Amniotic stem cell (primary cell): ENCODE measurements at regions not wholly inside any gene's neighbourhood (a gene's known extent, or its start where the extent isn't known, plus 50 kb on each side); places are given as distances from the start of the nearest gene placed in this dataset.
A peak's percentile ranks its signal among the peaks of the same experiment; 100 is the strongest.
"Not testable (repeated sequence)": the region's sequence is repeated elsewhere in the genome, so short reads cannot be mapped to it uniquely, and the experiment has no call there.

ENCODE experiments used
- DNase-seq: peaks from one replicate; lab custom pipeline; 2025; lab: John Stamatoyannopoulos, UW

DNA sequence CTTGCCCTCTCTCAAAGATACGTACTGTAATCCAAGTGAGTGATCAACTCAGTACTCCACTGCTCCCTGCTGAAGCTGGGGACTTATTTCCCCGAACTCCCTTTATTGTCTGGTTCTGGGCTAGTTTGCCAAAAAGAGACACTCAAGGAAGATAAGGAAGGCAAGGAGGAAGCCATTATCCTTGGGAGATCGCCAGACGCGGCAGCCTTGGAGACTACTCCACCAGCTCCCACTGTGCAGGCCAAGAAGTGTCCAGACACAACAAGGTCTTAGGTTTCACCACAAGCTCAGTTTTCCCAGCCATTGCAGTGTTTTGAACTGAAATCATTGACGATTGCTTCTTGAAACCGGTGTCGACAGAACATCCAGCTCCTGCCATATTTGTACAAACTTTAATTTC lies 439.6 kb upstream of the UBE2E3 start:
- no peak for DNase-seq

DNA sequence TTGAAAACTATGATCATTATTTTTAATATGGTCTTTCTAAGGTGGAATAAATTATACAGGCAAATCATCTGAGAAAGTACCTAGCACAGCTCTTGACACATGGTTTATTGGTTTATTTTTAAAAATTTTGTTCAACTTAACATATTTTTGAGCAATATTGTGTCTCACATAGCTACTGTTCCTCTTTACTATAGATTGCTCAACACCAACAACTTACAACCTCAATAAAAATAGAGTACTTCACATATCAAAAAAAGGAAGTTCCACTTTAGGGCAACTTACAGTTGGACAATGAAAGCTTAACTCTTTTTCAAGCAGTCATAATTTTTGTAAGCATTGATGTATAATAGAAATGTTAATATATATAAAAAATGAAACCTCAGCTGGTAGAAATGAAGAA lies 440.9 kb upstream of the UBE2E3 start:
- no peak for DNase-seq

DNA sequence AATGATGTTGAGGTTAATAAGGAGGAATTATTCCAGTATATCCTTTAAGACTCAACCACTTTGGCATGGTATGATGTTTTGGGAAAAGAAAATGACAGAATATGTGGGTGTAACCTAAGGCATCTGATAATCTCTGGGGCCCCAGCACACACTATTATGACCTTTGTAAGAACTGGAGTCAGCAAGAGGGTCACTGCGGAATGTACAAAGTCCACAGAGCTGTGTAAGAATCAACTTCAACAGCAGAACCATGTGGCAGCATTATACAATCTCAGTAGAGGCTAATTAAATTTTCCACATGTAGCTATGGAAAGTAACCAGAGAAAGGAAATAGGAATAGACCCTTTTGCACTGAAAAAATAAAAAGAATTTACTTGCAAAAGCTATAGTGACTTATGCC lies 445.1 kb upstream of the UBE2E3 start:
- DNase-seq: no peak

DNA sequence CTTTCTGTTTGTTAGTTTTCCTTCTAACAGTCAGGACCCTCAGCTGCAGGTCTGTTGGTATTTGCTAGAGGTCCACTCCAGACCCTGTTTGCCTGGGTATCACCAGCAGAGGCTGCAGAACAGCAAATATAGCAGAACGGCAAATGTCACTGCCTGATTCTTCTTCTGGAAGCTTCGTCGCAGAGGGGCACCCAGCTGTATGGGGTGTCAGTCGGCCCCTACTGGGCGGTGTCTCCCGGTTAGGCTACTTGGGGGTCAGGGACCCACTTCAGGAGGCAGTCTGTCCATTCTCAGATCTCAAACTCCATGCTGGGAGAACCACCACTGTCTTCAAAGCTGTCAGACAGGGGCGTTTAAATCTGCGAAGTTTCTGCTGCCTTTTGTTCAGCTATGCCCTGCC lies 448.6 kb upstream of the UBE2E3 start:
- DNase-seq: not testable (repeated sequence)

DNA sequence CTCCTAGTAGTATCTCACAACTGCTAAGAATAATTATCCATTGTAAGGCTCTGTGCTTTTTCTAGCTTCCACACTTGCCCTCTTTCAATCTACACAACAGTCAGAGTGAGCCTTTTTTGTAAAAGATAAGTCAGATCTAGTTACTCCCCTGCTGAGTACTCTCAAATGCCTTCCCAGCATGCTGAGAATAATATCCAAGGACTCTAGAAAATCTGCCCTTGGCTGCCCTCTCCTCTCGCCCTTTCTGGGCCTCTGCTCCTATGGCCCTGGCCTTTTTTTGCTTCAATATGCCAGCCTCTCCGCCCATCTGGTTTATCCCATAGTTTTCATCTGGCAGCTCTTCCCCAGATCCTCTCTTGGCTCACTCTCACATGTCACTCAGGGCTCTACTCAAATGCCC lies 455.9 kb upstream of the UBE2E3 start:
- DNase-seq: no peak

DNA sequence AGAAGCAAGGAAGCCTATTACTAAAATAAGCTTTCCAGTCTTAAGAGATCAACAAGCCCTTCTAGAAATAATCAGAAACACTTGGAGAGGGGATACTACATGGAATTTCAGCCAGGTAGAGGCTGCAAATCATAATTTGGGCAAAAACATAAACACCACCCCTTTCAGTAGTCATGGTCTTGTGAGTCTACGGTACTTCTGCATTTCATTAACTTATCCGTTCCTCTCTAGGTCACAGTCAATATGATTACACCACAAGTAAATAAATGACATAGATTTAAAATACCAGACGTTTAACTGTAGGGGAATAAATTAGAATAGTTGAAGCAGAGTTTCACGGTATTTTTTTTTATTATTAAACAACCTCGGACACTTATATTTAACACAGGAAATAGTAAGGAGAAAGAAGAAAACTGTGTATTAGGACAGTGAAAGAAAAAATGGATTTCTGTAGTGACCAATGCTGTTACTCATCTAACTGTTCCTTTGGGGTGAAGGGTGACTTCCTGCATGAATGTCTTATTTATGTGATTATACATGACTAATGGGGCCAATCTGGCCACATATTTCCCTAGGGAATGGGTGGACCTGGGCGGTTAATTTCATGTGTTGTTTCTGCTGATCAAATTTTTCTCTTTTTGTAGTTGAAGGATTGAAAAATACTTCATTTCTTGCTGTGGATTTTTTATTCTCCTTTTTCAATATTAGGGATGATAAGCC lies 456.6 kb upstream of the UBE2E3 start:
- peak; percentile 45 for DNase-seq

DNA sequence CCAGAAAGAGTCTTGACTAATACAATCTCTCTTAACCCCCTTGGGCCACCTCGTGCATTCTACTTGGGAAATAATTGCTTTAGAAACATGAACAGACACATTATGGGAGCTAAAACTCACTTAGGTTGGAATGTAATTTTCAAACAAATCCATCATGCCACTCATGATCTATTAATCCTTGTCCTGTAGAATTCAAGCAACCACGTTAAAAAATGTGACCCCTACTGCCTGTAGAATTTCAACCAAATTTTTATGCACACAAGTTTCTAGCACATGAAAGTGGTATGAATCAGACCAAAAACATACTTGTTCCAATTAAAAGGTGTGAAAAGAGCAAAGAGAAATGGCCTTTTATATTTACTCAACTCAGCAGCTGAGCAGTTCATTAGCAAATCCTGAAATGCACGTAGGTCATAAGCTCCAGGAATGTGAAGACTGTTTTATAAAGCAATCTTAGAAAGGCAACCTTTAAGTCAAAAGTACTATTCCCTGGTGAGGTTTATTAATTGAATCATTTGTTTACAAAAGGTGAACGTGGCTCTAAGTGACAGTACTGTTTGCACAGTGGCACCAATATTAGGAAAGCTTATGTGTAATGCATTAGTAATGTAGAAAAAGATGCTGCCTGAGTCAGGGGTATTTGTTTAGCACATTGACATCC lies 459.4 kb upstream of the UBE2E3 start:
- DNase-seq: no peak

DNA sequence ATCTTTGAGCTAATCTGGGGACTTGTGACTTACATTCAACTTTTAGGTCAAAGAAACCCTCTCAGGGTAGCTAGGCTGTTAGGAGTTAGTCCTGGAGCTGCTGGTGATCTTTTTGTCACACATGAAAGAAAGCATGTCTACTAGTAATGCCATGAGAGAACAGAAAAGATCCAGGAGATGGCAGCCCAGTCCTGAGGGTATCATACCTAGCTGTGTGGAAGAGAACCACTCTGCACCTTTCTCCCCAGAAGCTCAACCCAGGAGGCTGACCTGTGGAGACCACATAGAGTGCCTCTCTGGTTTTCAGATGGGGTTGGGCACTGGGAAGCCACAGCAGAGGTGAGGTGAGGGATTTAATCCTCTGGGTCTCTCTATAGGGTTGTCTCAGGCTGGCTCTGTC lies 460.2 kb upstream of the UBE2E3 start:
- no peak for DNase-seq

DNA sequence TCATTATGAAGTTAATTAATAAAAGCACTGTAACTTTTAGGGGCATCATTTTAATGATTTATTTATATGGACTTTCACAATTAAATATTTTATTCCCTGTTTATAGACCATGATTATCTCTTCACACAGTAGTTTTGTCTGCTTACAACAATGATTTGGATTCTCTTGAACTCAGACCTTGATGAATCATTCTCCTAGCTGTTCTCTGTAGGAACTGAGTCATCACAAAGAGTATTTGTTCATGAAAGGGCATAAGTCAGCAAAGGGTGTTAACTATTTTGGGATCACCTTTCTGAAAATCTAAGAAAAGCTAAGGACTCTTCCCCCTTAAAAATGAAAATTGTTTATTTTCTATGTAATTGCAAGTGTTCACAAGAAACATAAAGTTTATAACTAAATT lies 461.1 kb upstream of the UBE2E3 start:
- no peak for DNase-seq

DNA sequence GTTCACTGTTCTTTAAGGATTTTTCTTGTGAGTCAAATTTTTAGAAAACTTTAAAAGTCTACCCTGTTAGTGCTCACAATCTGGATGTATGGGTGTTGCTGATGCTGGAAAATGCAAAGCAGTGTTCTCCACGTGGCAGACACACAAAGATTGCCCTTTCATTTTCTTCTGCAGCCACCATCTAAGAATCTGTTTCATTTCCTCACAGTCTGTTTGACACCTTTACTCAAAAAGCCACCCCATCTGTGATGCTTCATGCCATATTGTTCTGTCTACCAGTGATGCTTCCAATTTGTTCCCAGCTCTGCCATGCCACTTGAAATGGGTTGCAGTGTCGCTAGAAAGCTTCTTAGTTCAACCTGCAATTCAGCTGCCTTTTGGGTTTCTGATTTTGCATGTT lies 464.2 kb upstream of the UBE2E3 start:
- no peak for DNase-seq

DNA sequence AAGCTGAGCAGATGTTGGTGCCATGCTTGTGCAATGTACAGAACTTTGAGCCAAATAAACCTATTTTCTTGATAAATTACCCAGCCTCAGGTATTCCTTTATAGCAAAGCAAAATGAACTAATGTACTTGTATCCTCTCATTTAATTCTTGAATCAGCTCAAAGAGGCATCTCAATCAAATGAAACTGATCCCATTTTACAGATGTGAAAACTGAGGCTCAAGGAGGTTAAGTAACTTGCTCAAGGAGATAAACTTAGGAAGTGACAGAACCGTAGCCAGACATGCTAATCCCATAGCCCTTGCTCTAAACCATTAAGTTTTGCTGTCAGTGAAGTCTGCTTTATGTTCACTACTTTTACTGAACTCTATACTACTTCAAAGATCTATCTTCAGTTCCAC lies 467.0 kb upstream of the UBE2E3 start:
- DNase-seq: no peak

DNA sequence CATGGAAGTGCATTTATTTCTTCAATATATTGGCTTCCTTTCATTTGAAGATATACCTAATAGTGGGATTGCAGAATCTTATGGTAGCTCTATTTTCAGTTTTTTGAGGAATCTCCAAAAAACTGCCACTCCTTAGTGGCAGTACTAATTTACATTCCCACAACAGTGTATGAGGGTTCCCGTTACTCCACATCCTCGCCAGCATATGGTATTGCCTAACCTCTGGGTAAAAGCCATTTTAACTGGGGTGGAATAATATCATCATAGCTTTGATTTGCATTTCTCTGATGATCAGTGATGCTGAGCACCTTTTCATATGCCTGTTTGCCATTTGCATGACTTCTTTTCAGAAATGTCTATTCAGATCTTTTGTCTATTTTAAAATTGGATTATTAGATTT lies 471.9 kb upstream of the UBE2E3 start:
- no peak for DNase-seq

DNA sequence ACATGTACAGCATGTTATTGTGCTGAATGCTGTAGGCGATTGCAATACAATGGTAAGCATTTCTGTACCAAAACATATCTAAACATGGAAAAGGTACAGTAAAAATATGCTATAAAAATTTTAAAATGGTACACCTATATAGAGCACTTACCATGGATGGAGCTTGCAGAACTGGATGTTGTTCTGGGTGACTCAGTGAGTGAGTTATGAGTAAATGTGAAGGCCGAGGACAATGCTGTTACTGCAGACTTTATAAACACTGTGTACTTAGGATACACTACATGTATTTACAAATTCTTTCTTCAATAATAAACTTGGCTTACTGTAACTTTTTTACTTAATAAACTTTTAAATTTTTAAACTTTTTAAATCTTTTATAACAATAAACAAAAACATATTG lies 473.4 kb upstream of the UBE2E3 start:
- DNase-seq: no peak

DNA sequence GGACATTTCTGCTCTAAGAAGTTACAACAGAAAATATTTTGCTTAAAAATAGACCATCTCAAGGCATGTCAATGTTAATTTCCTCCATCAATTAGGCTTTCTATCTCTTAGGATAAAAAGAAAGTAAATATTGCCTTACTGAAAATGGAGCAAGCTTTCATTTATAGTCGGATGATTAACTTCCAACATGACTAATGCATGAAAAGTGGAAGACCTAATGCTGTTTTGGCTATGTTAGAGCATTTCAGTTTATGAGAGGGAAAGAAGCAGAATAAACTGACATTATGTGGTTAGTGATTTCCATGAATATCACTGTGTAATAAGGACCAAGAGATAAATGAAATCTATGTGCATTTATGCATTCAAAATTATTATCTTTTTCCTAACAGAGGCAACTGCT lies 475.2 kb upstream of the UBE2E3 start:
- DNase-seq: no peak

DNA sequence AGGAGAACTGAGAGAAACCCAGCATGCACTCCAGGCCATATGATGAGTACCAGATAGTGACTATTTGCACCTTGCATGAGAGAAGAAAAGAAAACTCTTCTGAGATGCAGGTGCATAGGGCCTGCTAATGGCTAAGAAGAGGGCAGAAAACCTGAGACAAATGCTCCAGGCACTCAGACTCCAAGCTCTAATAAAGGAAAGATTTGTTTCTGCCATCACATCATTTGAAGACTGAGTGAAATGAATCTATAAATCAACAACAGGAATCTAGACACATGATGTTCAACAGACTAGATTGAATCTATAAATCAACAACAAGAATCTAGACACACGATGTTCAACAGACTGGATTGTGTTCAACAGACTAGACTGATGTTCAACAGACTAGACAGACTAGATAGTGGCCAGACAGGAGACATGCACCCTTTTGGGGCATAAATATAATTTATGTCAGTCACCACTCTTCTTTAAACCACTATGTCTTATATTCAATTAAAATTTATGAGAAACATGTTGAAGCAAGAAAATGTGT lies 482.7 kb upstream of the UBE2E3 start:
- DNase-seq: no peak

DNA sequence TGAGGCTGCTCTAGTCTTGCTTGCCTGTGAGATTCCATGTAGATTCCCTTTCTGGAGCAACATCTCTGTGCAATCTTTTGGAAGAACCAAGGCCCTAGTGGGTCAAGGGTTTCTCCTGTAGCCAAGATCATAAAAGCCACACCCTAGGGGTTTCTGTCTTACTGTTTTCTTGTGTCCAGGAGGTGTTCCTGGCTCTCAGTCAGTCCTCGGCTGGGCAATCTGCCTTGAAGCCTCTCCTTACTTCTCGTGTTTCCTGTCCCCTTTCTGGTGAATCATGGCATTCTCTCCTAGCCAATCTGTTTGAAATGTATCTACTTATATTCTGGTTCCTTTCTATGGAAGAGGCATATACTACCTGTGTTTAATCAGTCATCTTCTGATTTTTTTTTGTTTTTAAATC lies 484.8 kb upstream of the UBE2E3 start:
- DNase-seq: no peak

DNA sequence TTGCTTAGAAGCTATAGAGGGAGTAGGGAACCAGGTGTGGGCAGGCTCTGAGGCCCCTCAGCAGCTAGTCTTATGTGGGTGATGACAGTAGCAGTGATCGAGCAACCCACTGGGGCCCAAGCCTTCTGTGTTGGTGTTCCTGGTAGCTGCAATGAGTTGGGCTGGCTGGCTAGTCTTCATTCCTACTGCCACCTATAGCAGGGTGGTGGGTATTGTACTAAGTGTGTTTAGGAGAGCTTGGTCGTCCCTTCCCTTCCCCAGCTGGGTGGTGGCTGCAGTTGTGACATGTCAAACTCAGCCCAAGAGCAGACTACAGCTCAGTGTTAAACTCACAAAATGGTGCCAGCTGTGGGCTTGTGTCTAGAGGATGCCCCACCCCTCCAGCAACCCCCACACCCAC lies 486.1 kb upstream of the UBE2E3 start:
- no peak for DNase-seq

DNA sequence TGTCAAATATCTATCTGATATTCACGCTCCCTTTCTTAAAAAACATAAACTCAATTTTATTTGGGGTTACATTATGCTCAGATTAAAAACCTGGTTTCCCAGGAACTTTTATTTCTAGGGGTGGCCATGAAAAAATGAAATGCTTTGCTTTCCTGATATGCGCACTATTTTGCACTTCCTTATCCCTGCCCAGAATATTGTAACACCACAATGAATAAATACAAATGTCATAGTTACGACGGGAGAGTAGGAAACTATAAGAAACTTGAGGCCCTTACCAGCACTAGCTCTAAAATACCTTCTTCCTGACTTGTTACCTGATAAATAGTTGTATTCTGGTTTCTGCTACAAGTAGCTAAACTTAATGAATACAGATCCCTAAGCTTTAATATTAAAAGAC lies 475.6 kb upstream of the CWC22 start:
- no peak for DNase-seq

DNA sequence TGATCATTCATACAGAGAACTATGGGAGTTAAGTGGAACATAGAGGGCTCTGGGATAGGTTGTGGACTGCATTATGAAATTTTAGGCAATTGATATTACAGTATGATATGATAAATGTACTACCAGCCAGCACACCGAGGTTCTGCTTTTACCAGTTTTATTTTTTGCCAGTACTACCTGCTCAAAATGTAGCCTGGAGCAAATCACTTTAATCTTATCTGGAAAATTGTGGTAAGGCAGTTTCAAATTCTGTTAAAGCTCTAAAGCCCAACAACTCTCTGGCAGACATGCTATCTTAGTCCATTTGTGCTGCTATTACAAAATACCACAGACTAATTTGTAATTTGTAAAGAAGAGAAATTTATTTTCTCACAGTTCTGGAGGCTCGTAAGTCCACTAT lies 474.9 kb upstream of the CWC22 start:
- DNase-seq: no peak

DNA sequence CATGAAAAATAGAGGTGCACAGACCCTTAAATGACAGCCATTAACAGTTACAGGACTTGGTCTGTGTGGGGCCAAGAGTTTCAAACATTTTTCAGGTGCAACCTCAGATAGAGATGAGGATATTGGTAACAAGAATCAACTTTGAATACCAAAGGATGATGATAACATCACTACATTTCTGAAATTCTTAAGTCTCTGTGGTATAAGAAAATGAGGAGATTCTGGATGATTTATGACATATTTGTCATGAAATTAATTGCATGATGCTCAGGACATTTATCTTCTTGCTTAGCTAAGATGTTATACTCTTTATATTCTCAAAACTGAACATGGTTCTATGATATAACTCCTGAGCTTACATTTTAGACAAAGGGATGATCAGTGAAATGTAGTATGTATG lies 471.8 kb upstream of the CWC22 start:
- DNase-seq: no peak

DNA sequence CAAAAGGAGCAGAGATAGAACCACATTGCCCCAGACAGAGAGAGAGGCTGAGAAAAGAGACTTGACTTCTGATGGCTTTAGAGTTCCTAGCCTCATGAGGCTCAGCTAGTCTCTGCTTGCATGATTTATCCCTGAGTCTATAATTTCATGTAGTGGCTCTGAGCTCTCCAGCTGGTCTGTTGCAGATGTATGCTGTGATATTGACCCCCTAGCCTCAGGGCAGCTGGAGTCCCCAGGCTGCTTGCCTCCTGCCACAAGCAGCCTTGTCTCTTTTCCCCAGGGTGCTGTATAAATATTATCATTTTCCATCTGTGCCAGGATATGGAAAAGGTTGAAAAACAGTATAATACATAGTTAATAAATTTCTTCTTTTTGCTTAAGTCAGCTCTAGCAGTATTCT lies 467.6 kb upstream of the CWC22 start:
- DNase-seq: no peak

DNA sequence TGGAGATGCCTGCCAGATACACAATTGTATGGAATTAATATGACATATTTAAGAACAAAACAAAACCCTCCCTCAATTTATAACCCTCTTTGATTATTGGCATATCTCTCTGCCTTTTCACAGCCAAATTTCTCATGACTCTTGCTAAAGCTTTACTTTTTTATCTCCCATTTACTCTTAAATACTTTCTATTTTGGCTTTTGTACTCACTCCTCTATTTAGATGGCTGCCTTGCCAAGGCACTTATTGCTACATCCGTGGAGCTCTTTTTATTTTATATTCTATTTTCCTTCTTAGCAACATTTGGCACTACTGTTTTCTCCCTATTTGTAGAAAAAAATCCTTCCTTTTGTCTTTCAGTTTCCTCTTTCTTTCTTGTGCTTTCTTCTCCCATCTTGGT lies 466.4 kb upstream of the CWC22 start:
- no peak for DNase-seq

DNA sequence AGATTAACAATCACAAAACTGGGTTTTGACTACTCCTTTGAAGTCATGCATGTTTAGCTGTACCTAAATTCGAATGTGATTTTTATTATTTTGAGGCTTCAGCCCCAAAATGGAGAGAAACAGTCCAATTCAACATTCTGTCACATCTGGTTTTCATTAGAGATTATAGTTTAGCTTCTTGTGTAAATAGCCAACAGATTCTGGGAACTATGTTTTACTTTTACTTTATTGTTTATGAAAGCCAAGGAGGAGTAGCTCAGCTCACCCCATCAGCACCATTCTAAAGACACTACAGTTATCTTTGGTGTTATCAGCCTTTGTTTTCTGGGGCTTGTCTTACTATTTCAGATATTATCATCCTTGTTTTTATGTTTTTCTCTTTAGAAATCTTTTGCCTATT lies 465.0 kb upstream of the CWC22 start:
- no peak for DNase-seq

DNA sequence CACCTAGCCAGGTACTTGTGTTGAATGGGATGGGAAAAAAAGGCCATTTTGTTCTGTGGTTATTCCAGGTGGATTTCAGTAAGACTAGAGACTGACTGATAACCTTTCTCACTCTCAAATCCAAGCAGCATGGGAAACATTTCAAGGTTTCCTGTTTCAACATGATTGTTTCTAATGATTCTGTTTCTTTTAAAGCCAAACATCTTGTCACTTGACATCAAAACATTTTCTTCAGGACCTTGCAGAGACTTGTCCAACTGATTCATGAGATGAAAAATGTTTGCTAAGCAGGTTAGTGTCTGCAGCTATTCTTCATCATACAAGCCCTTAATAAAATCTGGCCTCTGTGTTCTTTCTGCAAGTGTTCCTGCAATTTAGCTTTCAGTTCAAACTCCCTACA lies 456.5 kb upstream of the CWC22 start:
- no peak for DNase-seq
